H9 (cell line): ENCODE measurements at regions not wholly inside any gene's neighbourhood (a gene's known extent, or its start where the extent isn't known, plus 50 kb on each side); places are given as distances from the start of the nearest gene placed in this dataset.

Experiments used
- DNase-seq: peaks from one replicate; pipeline ENCODE4 v3.0.0-alpha.2; 2017
- H2AFZ ChIP-seq: one replicate; pipeline ENCODE4 v1.6.1; 2013; ENCODE audit warnings: mild to moderate bottlenecking, low read length, control low read depth, moderate library complexity
- H2AK5ac ChIP-seq: 2 replicates; pipeline ENCODE4 v1.6.1; 2013; ENCODE audit warnings: low read length, control low read depth, mixed read lengths; ENCODE audit not compliant: insufficient read length
- H2BK120ac ChIP-seq: one replicate; pipeline ENCODE4 v1.6.1; 2013; ENCODE audit warnings: low read depth, mild to moderate bottlenecking, low read length, control low read depth, inconsistent platforms; ENCODE audit not compliant: poor library complexity, severe bottlenecking
- H2BK12ac ChIP-seq: 2 replicates; pipeline ENCODE4 v1.6.1; 2013; ENCODE audit warnings: low read length, control low read depth, mixed read lengths, low read depth; ENCODE audit not compliant: insufficient read length
- H2BK15ac ChIP-seq: 2 replicates; pipeline ENCODE4 v1.6.1; 2013; ENCODE audit warnings: low read depth, low read length, control low read depth
- H2BK20ac ChIP-seq: one replicate; pipeline ENCODE4 v1.6.1; 2013; ENCODE audit warnings: low read depth, mild to moderate bottlenecking, low read length, control low read depth, inconsistent platforms; ENCODE audit not compliant: poor library complexity, severe bottlenecking
- H2BK5ac ChIP-seq: 2 replicates; pipeline ENCODE4 v1.6.1; 2013; ENCODE audit warnings: low read length, control low read depth, mixed read lengths; ENCODE audit not compliant: insufficient read length
- H3K14ac ChIP-seq: 2 replicates; pipeline ENCODE4 v1.6.1; 2013; ENCODE audit warnings: low read length, control low read depth; ENCODE audit not compliant: insufficient read depth
- H3K18ac ChIP-seq: 2 replicates; pipeline ENCODE4 v1.6.1; 2013; ENCODE audit warnings: low read depth, mild to moderate bottlenecking, mixed read lengths, low read length, control low read depth; ENCODE audit not compliant: insufficient read length
- H3K23ac ChIP-seq: 2 replicates; pipeline ENCODE4 v1.6.1; 2013; ENCODE audit warnings: low read length, control low read depth, mixed read lengths, low read depth; ENCODE audit not compliant: insufficient read length
- H3K23me2 ChIP-seq: 2 replicates; pipeline ENCODE4 v1.6.1; 2013; ENCODE audit warnings: low read depth, mild to moderate bottlenecking, mixed read lengths, low read length, control low read depth; ENCODE audit not compliant: insufficient read length, poor library complexity, severe bottlenecking
- H3K27ac ChIP-seq: 2 replicates; pipeline ENCODE4 v1.5.1; 2013; ENCODE audit warnings: low read length, control low read depth, mixed read lengths, low read depth; ENCODE audit not compliant: insufficient read length
- H3K27me3 ChIP-seq: 2 replicates; pipeline ENCODE4 v1.6.1; 2013; ENCODE audit warnings: low read length, control low read depth, inconsistent platforms; ENCODE audit not compliant: insufficient read depth
- H3K4ac ChIP-seq: 2 replicates; pipeline ENCODE4 v1.6.1; 2013; ENCODE audit warnings: low read depth, mild to moderate bottlenecking, control low read depth, inconsistent platforms, low read length, moderate library complexity
- H3K4me1 ChIP-seq: 2 replicates; pipeline ENCODE4 v1.6.1; 2013; ENCODE audit warnings: low read length, control low read depth, inconsistent platforms; ENCODE audit not compliant: insufficient read depth
- H3K4me2 ChIP-seq: 2 replicates; pipeline ENCODE4 v1.6.1; 2013; ENCODE audit warnings: low read length, control low read depth, mixed read lengths; ENCODE audit not compliant: insufficient read length, insufficient read depth
- H3K56ac ChIP-seq: 2 replicates; pipeline ENCODE4 v1.6.1; 2013; ENCODE audit warnings: low read depth, mild to moderate bottlenecking, mixed read lengths, low read length, control low read depth; ENCODE audit not compliant: insufficient read length
- H3K79me1 ChIP-seq: 2 replicates; pipeline ENCODE4 v1.6.1; 2013; ENCODE audit warnings: low read depth, mild to moderate bottlenecking, moderate library complexity, low read length, control low read depth, inconsistent platforms; ENCODE audit not compliant: insufficient read depth, poor library complexity, severe bottlenecking
- H3K79me2 ChIP-seq: 2 replicates; pipeline ENCODE4 v1.6.1; 2013; ENCODE audit warnings: low read length, control low read depth, inconsistent platforms; ENCODE audit not compliant: insufficient read depth
- H3K9ac ChIP-seq: 2 replicates; pipeline ENCODE4 v1.6.1; 2013; ENCODE audit warnings: low read length, control low read depth, mixed read lengths; ENCODE audit not compliant: insufficient read length; ENCODE audit errors: extremely low read depth
- H3K9me3 ChIP-seq: one replicate; pipeline ENCODE4 v1.6.1; 2013; ENCODE audit warnings: low read depth, low read length, inconsistent platforms; ENCODE audit not compliant: control insufficient read depth
- H3T11ph ChIP-seq: one replicate; pipeline ENCODE4 v1.6.1; 2013; ENCODE audit warnings: mild to moderate bottlenecking, low read length, control low read depth, inconsistent platforms
- H4K20me1 ChIP-seq: one replicate; pipeline ENCODE4 v1.6.1; 2013; ENCODE audit not compliant: control insufficient read depth, insufficient read length, insufficient read depth
- H4K5ac ChIP-seq: 2 replicates; pipeline ENCODE4 v1.6.1; 2013; ENCODE audit warnings: low read depth, mild to moderate bottlenecking, mixed read lengths, low read length, control low read depth; ENCODE audit not compliant: insufficient read length
- H4K8ac ChIP-seq: replicated peaks from 2 replicates; pipeline ENCODE4 v1.6.1; 2013; ENCODE audit warnings: low read length, control low read depth, mixed read lengths, low read depth; ENCODE audit not compliant: insufficient read length
- H4K91ac ChIP-seq: 2 replicates; pipeline ENCODE4 v1.6.1; 2013; ENCODE audit warnings: low read depth, mild to moderate bottlenecking, moderate library complexity, mixed read lengths, low read length, control low read depth; ENCODE audit not compliant: insufficient read length
- H3K27ac Mint-ChIP-seq, 3 experiments: 2 replicates in 2 of 3; 3 replicates in 1 of 3; pipeline ENCODE4 v1.8.0; 2020 to 2021; ENCODE audit warnings: mixed read lengths in 3 of 3, mild to moderate bottlenecking in 1 of 3, moderate library complexity in 1 of 3
- H3K27me3 Mint-ChIP-seq: 2 replicates; pipeline ENCODE4 v1.8.0; 2021; ENCODE audit warnings: low read depth, mild to moderate bottlenecking, moderate library complexity, mixed read lengths
- H3K36me3 Mint-ChIP-seq, 3 experiments: 2 replicates in 2 of 3; 3 replicates in 1 of 3; pipeline ENCODE4 v1.8.0; 2020 to 2021; ENCODE audit warnings: low read depth in 3 of 3, mixed read lengths in 3 of 3; ENCODE audit not compliant: insufficient read depth in 1 of 3
- H3K4me1 Mint-ChIP-seq, 2 experiments: 2 replicates each; pipeline ENCODE4 v1.8.0; 2020; ENCODE audit warnings: mixed read lengths in 2 of 2
- H3K4me3 Mint-ChIP-seq, 2 experiments: 2 replicates in 1 of 2; 3 replicates in 1 of 2; pipeline ENCODE4 v1.8.0; 2020 to 2021; ENCODE audit warnings: mild to moderate bottlenecking in 2 of 2, mixed read lengths in 2 of 2, moderate library complexity in 1 of 2
- H3K9me3 Mint-ChIP-seq, 2 experiments: 2 replicates in 1 of 2; 3 replicates in 1 of 2; pipeline ENCODE4 v1.8.0; 2020; ENCODE audit warnings: mild to moderate bottlenecking in 2 of 2, mixed read lengths in 2 of 2, moderate library complexity in 1 of 2
- CTCF ChIP-seq: fragments of 200-600 bp; sonication (generic); conservative IDR thresholded peaks from 3 replicates; pipeline ENCODE4 v1.8.0; 2021; ENCODE audit warnings: antibody characterized with exemption, mild to moderate bottlenecking
- whole genome bisulfite sequencing: extraction: QIAGEN DNeasy Blood & Tissue Kit; methylation state at CpG from one replicate; pipeline ENCODE4 v1.1.7; 2013; ENCODE audit warnings: missing lambda C conversion rate, low lambda C conversion rate, mixed read lengths; ENCODE audit not compliant: insufficient read length; ENCODE audit errors: extremely low coverage; 5-methylcytosine and 5-hydroxymethylcytosine counted together

- Histone ChIP-seq H3K56ac (no peak overlapping the region), H2BK12ac (no peak overlapping the region), H3K23ac (no peak overlapping the region), H2BK20ac (no peak overlapping the region), H2AK5ac (no peak overlapping the region), H3K27me3 (no peaks in the 10 kb centered on the region), H3K4me1 (no peaks in the 10 kb centered on the region), H3K79me2 (no peaks in the 10 kb centered on the region), H2AFZ (no peak overlapping the region), H3K27ac (no peak overlapping the region), H3K79me1 (no peaks in the 10 kb centered on the region), H3T11ph (no peak overlapping the region), H3K23me2 (no peaks in the 10 kb centered on the region), H4K8ac (no peak overlapping the region), H2BK120ac (no peak overlapping the region), H3K9ac (no peak overlapping the region), H3K9me3 (no peaks in the 10 kb centered on the region), H2BK15ac (no peak overlapping the region), H4K20me1 (no peaks in the 10 kb centered on the region), H3K14ac (no peak overlapping the region), H3K4ac (no peak overlapping the region), H3K4me2 (no peak overlapping the region), H2BK5ac (no peak overlapping the region), H4K91ac (no peak overlapping the region), H4K5ac (no peak overlapping the region), H3K18ac (no peak overlapping the region)
- Mint-ChIP-seq H3K27me3 (peaks cover 51% of the 10 kb centered on the region), H3K4me3 (no peak overlapping the region), H3K9me3 (peaks cover 0 to 3% of the 10 kb centered on the region in 2 experiments; a peak in 3 of 5 replicates), H3K36me3 (no peaks in the 10 kb centered on the region), H3K27ac (no peak overlapping the region), H3K4me1 (peaks cover 0 to 3% of the 10 kb centered on the region in 2 experiments; a peak in 1 of 4 replicates)
- DNase-seq: no peak
- TF ChIP-seq CTCF: no peak
- no CpG with 5 or more reads among the region's 16 CpGs for WGBS
Measured at GRCh38 chr6:166228839-166229528, 61.3 kb upstream of the TBXT start.
